GM12878 (cell line): ENCODE measurements at regions not wholly inside any gene's neighbourhood (a gene's known extent, or its start where the extent isn't known, plus 50 kb on each side); places are given as distances from the start of the nearest gene placed in this dataset.

Experiments
- BCL3 ChIP-seq: IDR thresholded peaks from 2 replicates; pipeline ENCODE4 v1.6.1; 2011; ENCODE audit warnings: borderline replicate concordance, low read depth, mild to moderate bottlenecking, moderate library complexity, low read length; ENCODE audit not compliant: insufficient read depth, poor library complexity, severe bottlenecking
- CHD1 ChIP-seq: IDR thresholded peaks from 2 replicates; pipeline ENCODE4 v1.6.1; 2012; ENCODE audit warnings: low read depth, low read length, improper control_type of control experiment
- CTCF ChIP-seq, 3 experiments: IDR thresholded peaks in 2 of 3; conservative IDR thresholded peaks in 1 of 3; 2 replicates each; pipeline ENCODE4 v1.5.1; 2011; ENCODE audit warnings: low read depth in 3 of 3, low read length in 3 of 3, mild to moderate bottlenecking in 3 of 3, control low read depth in 2 of 3, moderate library complexity in 2 of 3, inconsistent platforms in 1 of 3, mixed read lengths in 1 of 3; ENCODE audit not compliant: control insufficient read depth in 2 of 3, insufficient read depth in 1 of 3; ENCODE audit errors: extremely low read depth in 1 of 3
- EZH2 ChIP-seq: IDR thresholded peaks from 2 replicates; pipeline ENCODE4 v1.6.1; 2012; ENCODE audit warnings: low read depth, mild to moderate bottlenecking, control low read depth, inconsistent platforms, low read length, borderline replicate concordance; ENCODE audit not compliant: control insufficient read depth
- IRF3 ChIP-seq: fragments of 450-650 bp; IDR thresholded peaks from 2 replicates; pipeline ENCODE4 v1.6.1; 2014; ENCODE audit warnings: mild to moderate bottlenecking
- NR2C2 ChIP-seq: IDR thresholded peaks from 2 replicates; pipeline ENCODE4 v1.6.1; 2011; ENCODE audit warnings: borderline replicate concordance, low read depth; ENCODE audit not compliant: control insufficient read depth, insufficient read length
- PAX5 ChIP-seq: IDR thresholded peaks from 2 replicates; pipeline ENCODE4 v1.6.1; 2011; ENCODE audit warnings: low read depth, low read length, borderline replicate concordance
- REST ChIP-seq: IDR thresholded peaks from 2 replicates; pipeline ENCODE4 v1.6.1; 2012; ENCODE audit warnings: mild to moderate bottlenecking, low read depth, low read length
- ZNF274 ChIP-seq: IDR thresholded peaks from one replicate; pipeline ENCODE4 v1.8.0; 2011; ENCODE audit not compliant: insufficient read length, insufficient read depth

GRCh38 chr11:116242006-116242405 is 530.8 kb downstream of the BUD13 start:
- TF ChIP-seq BCL3 (no peak), CHD1 (no peak), CTCF (IDR thresholded peaks at IDR 0.05 in 2 of 3, conservative IDR thresholded peaks at IDR 0.05 in 1 of 3; ENCODE audit: control insufficient read depth in 2 of 3, extremely low read depth in 1 of 3, insufficient read depth in 1 of 3, low read depth in 3 of 3, low read length in 3 of 3) (no peak), NR2C2 (no peak), REST (no peak), EZH2 (no peak), ZNF274 (no peak), PAX5 (no peak), IRF3 (no peak)
